ENCODE measurements at regions not wholly inside any gene's neighbourhood (a gene's known extent, or its start where the extent isn't known, plus 50 kb on each side); places are given as distances from the start of the nearest gene placed in this dataset.
A peak's percentile ranks its signal among the peaks of the same experiment; 100 is the strongest.

GRCh38 chr5:135776457-135776856 is 58.0 kb upstream of the SLC25A48 start:
- H3K9me3 ChIP-seq: no peaks in the 10 kb centered on the region
- intact Hi-C loops (cut with DNase I): no loop called here
- TF ChIP-seq CTCF (IDR thresholded peaks at IDR 0.05) (no peak), EP300 (IDR thresholded peaks at IDR 0.05) (no peak), POLR2A (IDR thresholded peaks at IDR 0.05; ENCODE audit: low read depth) (no peak), POLR2AphosphoS5 (IDR thresholded peaks at IDR 0.05) (no peak)
- H3K36me3 ChIP-seq: no peaks in the 10 kb centered on the region
- DNase-seq (ENCODE audit: extremely low spot score): no peak
- H3K4me1 ChIP-seq: no peaks in the 10 kb centered on the region
- WGBS: 77% methylated on average over 4 of the region's 4 CpGs
- H3K27ac ChIP-seq (replicated peaks in 1 of 4): no peak overlapping the region
- no peak overlapping the region for H3K4me3 ChIP-seq
- H3K27me3 ChIP-seq: peaks cover 0 to 73% (median 4%) of the 10 kb centered on the region in 4 donors

- Histone ChIP-seq H3K4me3 (no peak overlapping the region), H3K27me3 (peaks cover 0 to 48% (median 0%) of the 10 kb centered on the region in 4 donors), H3K27ac (replicated peaks in 1 of 4) (no peak overlapping the region), H3K4me1 (no peaks in the 10 kb centered on the region), H3K9me3 (no peaks in the 10 kb centered on the region), H3K36me3 (no peaks in the 10 kb centered on the region)
- DNase-seq (ENCODE audit: extremely low spot score): peak; percentile 57
- intact Hi-C loops (cut with DNase I): no loop called here
- WGBS: 55% methylated on average over 6 of the region's 6 CpGs
- TF ChIP-seq POLR2AphosphoS5 (IDR thresholded peaks at IDR 0.05) (no peak), POLR2A (IDR thresholded peaks at IDR 0.05; ENCODE audit: low read depth) (no peak)
Observed at GRCh38 chr5:135761746-135762145, 72.7 kb upstream of the SLC25A48 start.

GRCh38 chr5:135759149-135759784 is 75.2 kb upstream of the SLC25A48 start:
- H3K4me3 ChIP-seq: no peak overlapping the region
- H3K27ac ChIP-seq (replicated peaks in 1 of 4): no peak overlapping the region
- H3K4me1 ChIP-seq: no peaks in the 10 kb centered on the region
- H3K36me3 ChIP-seq: no peaks in the 10 kb centered on the region
- TF ChIP-seq POLR2AphosphoS5 (IDR thresholded peaks at IDR 0.05): no peak
- no peak for TF ChIP-seq POLR2A (IDR thresholded peaks at IDR 0.05; ENCODE audit: low read depth)
- TF ChIP-seq EP300 (IDR thresholded peaks at IDR 0.05): no peak
- no peak for TF ChIP-seq CTCF (IDR thresholded peaks at IDR 0.05)
- WGBS: 85% methylated on average over 5 of the region's 5 CpGs
- intact Hi-C loops (cut with DNase I): no loop called here
- no peaks in the 10 kb centered on the region for H3K9me3 ChIP-seq
- peak; percentile 47 for DNase-seq (ENCODE audit: extremely low spot score)
- H3K27me3 ChIP-seq: peaks cover 0 to 26% (median 0%) of the 10 kb centered on the region in 4 donors

GRCh38 chr5:135753990-135754389 is 80.5 kb upstream of the SLC25A48 start:
- peak; percentile 37 for DNase-seq (ENCODE audit: extremely low spot score)
- Histone ChIP-seq H3K27me3 (peaks cover 0 to 9% (median 0%) of the 10 kb centered on the region in 4 donors), H3K4me1 (no peaks in the 10 kb centered on the region), H3K36me3 (no peaks in the 10 kb centered on the region), H3K27ac (replicated peaks in 1 of 4) (no peak overlapping the region), H3K9me3 (no peaks in the 10 kb centered on the region), H3K4me3 (no peak overlapping the region)
- intact Hi-C loops (cut with DNase I): no loop called here
- 88% methylated on average over 5 of the region's 5 CpGs for WGBS
- TF ChIP-seq POLR2A (IDR thresholded peaks at IDR 0.05; ENCODE audit: low read depth): no peak
- no peak for TF ChIP-seq EP300 (IDR thresholded peaks at IDR 0.05)
- TF ChIP-seq POLR2AphosphoS5 (IDR thresholded peaks at IDR 0.05): no peak
- TF ChIP-seq CTCF (IDR thresholded peaks at IDR 0.05): no peak

GRCh38 chr5:135750506-135750905 is 84.0 kb upstream of the SLC25A48 start:
- intact Hi-C loops (cut with DNase I): no loop called here
- no peak for TF ChIP-seq CTCF (IDR thresholded peaks at IDR 0.05)
- TF ChIP-seq POLR2AphosphoS5 (IDR thresholded peaks at IDR 0.05): no peak
- no peak for TF ChIP-seq POLR2A (IDR thresholded peaks at IDR 0.05; ENCODE audit: low read depth)
- no peak for TF ChIP-seq EP300 (IDR thresholded peaks at IDR 0.05)
- DNase-seq (ENCODE audit: extremely low spot score): peak; percentile 57
- 59% methylated on average over 4 of the region's 4 CpGs for WGBS
- H3K36me3 ChIP-seq: no peaks in the 10 kb centered on the region
- no peak overlapping the region for H3K27ac ChIP-seq (replicated peaks in 1 of 4)
- H3K9me3 ChIP-seq: peaks cover 0 to 1% (median 0%) of the 10 kb centered on the region in 4 donors
- H3K27me3 ChIP-seq: peaks cover 0 to 9% (median 0%) of the 10 kb centered on the region in 4 donors
- no peak overlapping the region for H3K4me3 ChIP-seq
- no peaks in the 10 kb centered on the region for H3K4me1 ChIP-seq
